ENCODE measurements at regions not wholly inside any gene's neighbourhood (a gene's known extent, or its start where the extent isn't known, plus 50 kb on each side); places are given as distances from the start of the nearest gene placed in this dataset.

DNA sequence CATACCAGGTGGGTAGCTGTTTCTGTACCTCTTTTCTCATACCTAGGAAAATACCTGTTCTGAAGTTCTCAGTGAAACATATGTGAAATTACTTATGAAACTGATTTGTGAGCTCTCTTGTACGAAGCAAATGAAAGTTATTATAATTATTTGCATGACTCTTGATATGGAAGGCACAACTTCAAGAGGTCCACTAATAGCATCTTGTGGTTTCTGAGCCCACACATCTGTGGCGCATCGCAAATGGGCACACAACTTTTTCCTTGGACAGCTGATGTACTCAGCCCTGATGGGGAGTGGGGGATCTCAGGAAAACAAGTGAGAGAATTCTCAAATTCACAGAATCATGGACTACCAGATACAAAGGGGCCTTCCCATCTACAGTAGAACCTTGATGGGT, 432.3 kb downstream of the CD83 start:
- no peaks in the 10 kb centered on the region for H3K27me3 ChIP-seq (ENCODE audit: insufficient read depth, low read length)
- H3K23me2 ChIP-seq (ENCODE audit: insufficient read length, low read depth, low read length, poor library complexity, severe bottlenecking) = no peaks in the 10 kb centered on the region
- no peak overlapping the region for H3K23ac ChIP-seq (ENCODE audit: insufficient read length, low read depth, low read length)
- Mint-ChIP-seq H3K27me3 (ENCODE audit: low read depth) (no peaks in the 10 kb centered on the region; the same call in 1 of the 2 replicates), H3K4me1 (peaks cover 14 to 16% of the 10 kb centered on the region in 2 experiments), H3K27ac (no peak overlapping the region), H3K36me3 (ENCODE audit: insufficient read depth in 1 of 3, low read depth in 3 of 3) (peaks cover 0 to 16% (median 6%) of the 10 kb centered on the region in 3 experiments; a peak in 4 of 7 replicates), H3K9me3 (peaks cover 0 to 3% of the 10 kb centered on the region in 2 experiments; a peak in 3 of 5 replicates), H3K4me3 (no peak overlapping the region)
- H3T11ph ChIP-seq (ENCODE audit: low read length) = no peak overlapping the region
- no peak overlapping the region for H2BK120ac ChIP-seq (ENCODE audit: low read depth, low read length, poor library complexity, severe bottlenecking)
- H3K18ac ChIP-seq (ENCODE audit: insufficient read length, low read depth, low read length) = no peak overlapping the region
- TF ChIP-seq, protein P1, sequence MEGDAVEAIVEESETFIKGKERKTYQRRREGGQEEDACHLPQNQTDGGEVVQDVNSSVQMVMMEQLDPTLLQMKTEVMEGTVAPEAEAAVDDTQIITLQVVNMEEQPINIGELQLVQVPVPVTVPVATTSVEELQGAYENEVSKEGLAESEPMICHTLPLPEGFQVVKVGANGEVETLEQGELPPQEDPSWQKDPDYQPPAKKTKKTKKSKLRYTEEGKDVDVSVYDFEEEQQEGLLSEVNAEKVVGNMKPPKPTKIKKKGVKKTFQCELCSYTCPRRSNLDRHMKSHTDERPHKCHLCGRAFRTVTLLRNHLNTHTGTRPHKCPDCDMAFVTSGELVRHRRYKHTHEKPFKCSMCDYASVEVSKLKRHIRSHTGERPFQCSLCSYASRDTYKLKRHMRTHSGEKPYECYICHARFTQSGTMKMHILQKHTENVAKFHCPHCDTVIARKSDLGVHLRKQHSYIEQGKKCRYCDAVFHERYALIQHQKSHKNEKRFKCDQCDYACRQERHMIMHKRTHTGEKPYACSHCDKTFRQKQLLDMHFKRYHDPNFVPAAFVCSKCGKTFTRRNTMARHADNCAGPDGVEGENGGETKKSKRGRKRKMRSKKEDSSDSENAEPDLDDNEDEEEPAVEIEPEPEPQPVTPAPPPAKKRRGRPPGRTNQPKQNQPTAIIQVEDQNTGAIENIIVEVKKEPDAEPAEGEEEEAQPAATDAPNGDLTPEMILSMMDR (conservative IDR thresholded peaks at IDR 0.05) = no peak
- no peaks in the 10 kb centered on the region for H3K4me1 ChIP-seq (ENCODE audit: insufficient read depth, low read length)
- no peak overlapping the region for H4K91ac ChIP-seq (ENCODE audit: insufficient read length, low read depth, low read length)
- H3K79me1 ChIP-seq (ENCODE audit: insufficient read depth, low read depth, low read length, poor library complexity, severe bottlenecking) = no peaks in the 10 kb centered on the region
- H3K4me2 ChIP-seq (ENCODE audit: insufficient read depth, insufficient read length, low read length) = no peak overlapping the region
- H3K9ac ChIP-seq (ENCODE audit: extremely low read depth, insufficient read length, low read length) = no peak overlapping the region
- no peak overlapping the region for H2AFZ ChIP-seq (ENCODE audit: low read length)
- no peak for DNase-seq
- no peak overlapping the region for H3K14ac ChIP-seq (ENCODE audit: insufficient read depth, low read length)
- H3K27ac ChIP-seq (ENCODE audit: insufficient read length, low read depth, low read length) = no peak overlapping the region
- no peaks in the 10 kb centered on the region for H4K20me1 ChIP-seq (ENCODE audit: control insufficient read depth, insufficient read depth, insufficient read length)
- H2BK5ac ChIP-seq (ENCODE audit: insufficient read length, low read length) = no peak overlapping the region
- H3K9me3 ChIP-seq (ENCODE audit: control insufficient read depth, low read depth, low read length) = no peaks in the 10 kb centered on the region
- H2BK20ac ChIP-seq (ENCODE audit: low read depth, low read length, poor library complexity, severe bottlenecking) = no peak overlapping the region
- H3K56ac ChIP-seq (ENCODE audit: insufficient read length, low read depth, low read length) = no peak overlapping the region
- WGBS (ENCODE audit: extremely low coverage, insufficient read length, low lambda C conversion rate) = no CpG with 5 or more reads among the region's 3 CpGs
- no peak overlapping the region for H4K5ac ChIP-seq (ENCODE audit: insufficient read length, low read depth, low read length)
- H2BK15ac ChIP-seq (ENCODE audit: low read depth, low read length) = no peak overlapping the region
- H3K79me2 ChIP-seq (ENCODE audit: insufficient read depth, low read length) = no peaks in the 10 kb centered on the region
- H2BK12ac ChIP-seq (ENCODE audit: insufficient read length, low read depth, low read length) = no peak overlapping the region
- no peak overlapping the region for H4K8ac ChIP-seq (replicated peaks; ENCODE audit: insufficient read length, low read depth, low read length)
- H3K4ac ChIP-seq (ENCODE audit: low read depth, low read length) = no peak overlapping the region
- H2AK5ac ChIP-seq (ENCODE audit: insufficient read length, low read length) = no peak overlapping the region
